HL-60 (cell line): ENCODE measurements at regions not wholly inside any gene's neighbourhood (a gene's known extent, or its start where the extent isn't known, plus 50 kb on each side); places are given as distances from the start of the nearest gene placed in this dataset.

Source experiments
- CTCF ChIP-seq: IDR thresholded peaks from one replicate; pipeline ENCODE4 v1.5.1; 2011; ENCODE audit warnings: low read length, control low read depth, inconsistent platforms; ENCODE audit not compliant: insufficient read depth
- GABPA ChIP-seq: IDR thresholded peaks from 2 replicates; pipeline ENCODE4 v1.6.1; 2012; ENCODE audit warnings: low read depth
- POLR2AphosphoS5 ChIP-seq: IDR thresholded peaks from 2 replicates; pipeline ENCODE4 v1.6.1; 2012; ENCODE audit warnings: low read depth
- REST ChIP-seq: IDR thresholded peaks from 2 replicates; pipeline ENCODE4 v1.6.1; 2012; ENCODE audit warnings: low read depth; ENCODE audit not compliant: insufficient replicate concordance
- SPI1 ChIP-seq: IDR thresholded peaks from 2 replicates; pipeline ENCODE4 v1.6.1; 2012; ENCODE audit warnings: low read depth, mild to moderate bottlenecking, borderline replicate concordance

GRCh38 chr14:36465178-36465577 lies 54.9 kb downstream of the NKX2-1 start:
- TF ChIP-seq CTCF: no peak
- no peak for TF ChIP-seq POLR2AphosphoS5
- TF ChIP-seq REST: no peak
- TF ChIP-seq SPI1: no peak
- no peak for TF ChIP-seq GABPA
